Adipocyte (in vitro differentiated cells): ENCODE measurements at regions not wholly inside any gene's neighbourhood (a gene's known extent, or its start where the extent isn't known, plus 50 kb on each side); places are given as distances from the start of the nearest gene placed in this dataset.

Experiments used
- DNase-seq: peaks from one replicate; pipeline ENCODE4 v3.0.0-alpha.2; 2015; ENCODE audit warnings: low read depth
- H3K27me3 ChIP-seq: replicated peaks from 2 replicates; pipeline ENCODE4 v1.7.0; 2013; ENCODE audit warnings: mild to moderate bottlenecking, low read length, moderate library complexity; ENCODE audit not compliant: control insufficient read depth, insufficient read depth
- H3K36me3 ChIP-seq: 2 replicates; pipeline ENCODE4 v1.7.0; 2013; ENCODE audit warnings: low read length, mild to moderate bottlenecking, moderate library complexity; ENCODE audit not compliant: control insufficient read depth, insufficient read depth, severe bottlenecking
- H3K4me1 ChIP-seq: 2 replicates; pipeline ENCODE4 v1.7.0; 2013; ENCODE audit warnings: mild to moderate bottlenecking, low read length, moderate library complexity; ENCODE audit not compliant: control insufficient read depth, insufficient read depth
- H3K4me3 ChIP-seq: 2 replicates; pipeline ENCODE4 v1.7.0; 2013; ENCODE audit warnings: mild to moderate bottlenecking, low read length, moderate library complexity
- H3K9ac ChIP-seq: 2 replicates; pipeline ENCODE4 v1.7.0; 2013; ENCODE audit warnings: mild to moderate bottlenecking, low read length, moderate library complexity
- H3K9me3 ChIP-seq: 2 replicates; pipeline ENCODE4 v1.7.0; 2013; ENCODE audit warnings: mild to moderate bottlenecking, low read length, moderate library complexity; ENCODE audit not compliant: control insufficient read depth

DNA sequence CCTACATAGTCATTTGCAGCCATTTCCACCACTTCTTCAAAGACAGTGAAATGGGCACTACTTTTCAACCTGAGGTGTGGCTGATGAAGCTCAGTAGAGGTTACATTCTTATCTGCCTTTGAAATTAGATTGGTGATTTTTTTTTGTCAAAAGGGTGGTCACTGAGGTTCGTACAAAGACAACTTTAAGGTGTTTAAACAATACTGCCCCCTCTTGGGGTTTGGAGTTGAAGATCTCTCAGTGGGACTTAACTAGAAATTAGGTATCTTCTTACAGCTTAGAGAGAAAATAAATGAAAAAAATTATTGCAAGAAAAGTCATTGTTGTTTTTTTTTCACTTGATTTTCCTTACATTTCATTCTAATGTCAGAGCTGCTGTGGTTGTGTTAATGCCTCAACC, 713.2 kb downstream of the CDH11 start:
- Histone ChIP-seq H3K4me1 (peaks cover 69% of the 10 kb centered on the region), H3K9me3 (no peaks in the 10 kb centered on the region), H3K4me3 (no peak overlapping the region)

DNA sequence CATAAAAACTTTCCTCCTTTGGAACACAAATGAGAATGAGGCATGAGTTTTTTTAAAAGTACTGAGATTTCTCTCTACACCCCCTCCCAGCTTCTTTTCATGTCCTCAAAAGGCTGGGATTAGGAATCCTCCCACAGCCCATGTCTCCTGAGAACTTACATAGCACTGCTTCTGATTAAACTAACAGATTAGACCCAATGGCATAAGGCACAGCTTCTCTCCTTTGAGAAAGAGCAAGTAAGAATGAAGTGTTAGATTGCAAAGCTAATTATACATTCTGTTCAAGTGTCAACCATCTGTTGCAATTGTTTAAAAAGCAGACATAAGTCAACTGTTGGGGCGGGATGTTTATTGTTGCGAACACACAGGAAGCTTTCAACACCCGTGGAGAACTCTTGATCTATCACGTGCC, 715.1 kb downstream of the CDH11 start:
- no peak for DNase-seq
- H3K27me3 ChIP-seq, result no peaks in the 10 kb centered on the region
- H3K9ac ChIP-seq, result no peak overlapping the region
- peaks cover 54% of the 10 kb centered on the region for H3K4me1 ChIP-seq
- H3K9me3 ChIP-seq, result no peaks in the 10 kb centered on the region
- H3K36me3 ChIP-seq, result no peaks in the 10 kb centered on the region
- H3K4me3 ChIP-seq, result no peak overlapping the region

More for the DNA sequence above, 713.2 kb downstream of the CDH11 start:
- Histone ChIP-seq H3K27me3 (no peaks in the 10 kb centered on the region), H3K36me3 (no peaks in the 10 kb centered on the region), H3K9ac (peak overlapping the region; percentile 59)
- DNase-seq, result no peak

DNA sequence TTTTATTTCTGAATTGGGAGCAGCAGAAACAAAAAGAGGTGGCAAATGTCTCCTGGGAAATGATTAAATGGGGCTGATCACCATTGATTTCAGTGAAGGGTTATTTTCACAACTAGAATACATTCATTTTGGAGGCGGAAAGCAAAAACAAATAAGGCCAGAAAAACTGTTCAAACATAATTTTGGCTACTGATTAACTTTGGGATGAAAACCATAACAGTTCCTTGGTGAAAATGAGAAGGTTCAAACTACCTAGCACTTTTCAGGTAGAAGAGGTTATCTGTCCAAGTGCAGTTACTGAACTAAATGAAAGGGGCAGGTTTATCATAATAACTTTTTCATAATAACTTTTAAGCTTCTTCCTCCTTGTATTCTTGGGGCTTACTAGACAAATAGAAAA, 718.5 kb downstream of the CDH11 start:
- H3K9me3 ChIP-seq, result no peaks in the 10 kb centered on the region
- no peak overlapping the region for H3K4me3 ChIP-seq
- no peaks in the 10 kb centered on the region for H3K36me3 ChIP-seq
- H3K27me3 ChIP-seq, result no peaks in the 10 kb centered on the region
- DNase-seq, result no peak
- peaks cover 34% of the 10 kb centered on the region for H3K4me1 ChIP-seq
- H3K9ac ChIP-seq, result no peak overlapping the region

DNA sequence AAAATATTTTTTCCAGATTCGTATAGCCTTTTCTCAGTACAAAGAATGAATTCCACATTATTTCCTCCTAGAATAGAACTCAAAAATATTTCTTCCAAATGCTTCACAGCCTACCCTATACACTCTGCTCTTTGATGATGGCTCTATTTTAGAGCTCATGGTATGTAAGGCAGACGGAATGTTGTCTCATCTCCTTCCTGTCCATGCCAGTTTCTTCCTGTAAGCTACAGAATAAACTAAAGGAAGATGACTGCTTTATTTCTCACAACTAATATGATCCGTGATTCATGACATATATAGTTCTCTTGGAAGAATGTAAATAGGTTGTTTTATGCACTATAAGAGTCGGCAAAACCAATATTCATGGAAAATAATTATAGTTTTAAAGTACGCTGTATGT, 723.1 kb downstream of the CDH11 start:
- Histone ChIP-seq H3K4me1 (peaks cover 23% of the 10 kb centered on the region), H3K36me3 (no peaks in the 10 kb centered on the region), H3K9ac (no peak overlapping the region), H3K4me3 (no peak overlapping the region), H3K27me3 (no peaks in the 10 kb centered on the region), H3K9me3 (no peaks in the 10 kb centered on the region)
- DNase-seq, result no peak

DNA sequence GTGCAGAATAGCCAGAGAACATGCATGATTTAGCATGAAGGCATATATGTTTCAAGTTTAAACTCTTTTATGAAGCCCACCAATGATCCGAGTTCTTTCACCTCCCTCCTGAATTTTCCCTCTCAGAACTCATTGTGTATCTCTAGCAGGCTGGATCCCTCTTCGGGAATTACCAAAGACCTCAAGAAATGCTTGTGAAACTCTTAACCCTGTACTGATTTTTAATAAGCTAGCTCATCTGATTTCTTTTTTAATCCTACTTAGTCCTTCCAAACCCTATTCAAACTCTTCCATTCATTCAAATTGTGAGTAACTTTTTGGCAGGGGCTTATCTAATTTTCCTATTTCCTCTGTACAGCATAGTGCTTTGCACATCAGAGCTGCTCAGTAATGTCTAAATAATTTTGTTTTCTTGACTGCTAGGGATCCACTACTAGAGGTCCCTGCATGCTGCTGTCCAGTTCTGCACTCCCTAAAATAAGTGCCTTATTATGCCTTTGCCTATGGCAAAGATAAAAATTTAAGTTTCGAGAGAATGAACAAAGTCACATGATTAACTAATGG, 723.8 kb downstream of the CDH11 start:
- H3K36me3 ChIP-seq, result no peaks in the 10 kb centered on the region
- no peaks in the 10 kb centered on the region for H3K9me3 ChIP-seq
- peaks cover 23% of the 10 kb centered on the region for H3K4me1 ChIP-seq
- DNase-seq, result no peak
- no peaks in the 10 kb centered on the region for H3K27me3 ChIP-seq
- peak overlapping the region; percentile 44 for H3K4me3 ChIP-seq
- peak overlapping the region; percentile 40 for H3K9ac ChIP-seq

DNA sequence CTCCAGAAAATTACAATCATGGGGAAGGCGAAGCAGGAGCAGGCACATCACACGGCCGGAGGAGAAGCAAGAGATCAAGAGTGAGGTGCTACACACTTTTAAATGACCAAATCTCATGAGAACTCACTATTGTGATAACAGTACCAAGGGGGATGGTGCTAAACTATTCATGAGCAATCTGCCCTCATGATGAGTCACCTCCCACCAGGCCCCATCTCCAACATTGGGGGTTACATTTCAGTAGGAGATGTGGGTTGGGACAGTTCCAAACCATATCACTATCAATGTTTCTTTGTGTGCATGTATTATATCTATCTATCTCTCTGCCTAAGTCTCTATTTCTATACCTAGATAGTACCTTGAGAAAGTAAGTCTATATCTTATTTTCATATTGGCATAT, 724.8 kb downstream of the CDH11 start:
- H3K9me3 ChIP-seq, result no peaks in the 10 kb centered on the region
- no peak overlapping the region for H3K4me3 ChIP-seq
- DNase-seq, result no peak
- H3K4me1 ChIP-seq, result peaks cover 28% of the 10 kb centered on the region
- H3K36me3 ChIP-seq, result no peaks in the 10 kb centered on the region
- H3K27me3 ChIP-seq, result no peaks in the 10 kb centered on the region
- H3K9ac ChIP-seq, result no peak overlapping the region

DNA sequence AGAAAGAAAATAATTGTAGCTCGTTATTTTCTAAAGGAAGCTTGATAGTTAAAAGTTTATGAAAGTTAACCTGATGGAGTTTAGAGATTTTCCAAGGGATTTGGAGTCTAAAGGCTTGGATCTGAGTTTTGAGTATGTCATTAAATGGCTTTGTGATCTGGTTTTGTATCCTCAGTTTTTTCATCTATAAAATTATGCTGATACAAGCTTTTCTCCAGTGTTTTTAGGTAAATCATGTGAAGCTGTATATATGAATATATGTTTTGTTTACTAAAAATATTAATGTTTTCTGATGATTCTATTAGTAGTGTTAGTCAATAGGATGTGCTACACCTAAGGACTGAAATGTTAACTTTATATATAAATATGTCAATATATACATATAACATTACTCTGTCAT, 727.8 kb downstream of the CDH11 start:
- Histone ChIP-seq H3K9me3 (no peaks in the 10 kb centered on the region), H3K4me3 (no peak overlapping the region), H3K27me3 (no peaks in the 10 kb centered on the region), H3K4me1 (peaks cover 51% of the 10 kb centered on the region), H3K36me3 (no peaks in the 10 kb centered on the region), H3K9ac (no peak overlapping the region)
- no peak for DNase-seq

DNA sequence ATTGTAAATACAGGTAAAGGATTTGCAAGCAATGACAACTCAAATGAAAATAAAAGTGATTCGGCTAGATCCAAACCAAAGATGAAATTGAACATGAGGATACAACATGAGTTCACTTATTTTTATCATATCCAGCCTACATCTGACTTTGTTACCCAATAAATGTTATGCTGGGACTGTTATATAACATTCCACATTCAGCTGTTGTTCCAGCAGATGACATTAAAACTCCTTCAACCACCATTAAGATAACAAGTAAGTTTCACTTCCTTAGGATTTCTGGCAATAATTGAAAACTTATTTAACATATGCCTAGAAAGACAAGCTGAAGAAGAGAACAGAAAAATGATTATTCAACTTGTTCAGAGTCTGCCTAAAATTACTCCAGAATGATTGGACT, 729.4 kb downstream of the CDH11 start:
- DNase-seq, result no peak
- Histone ChIP-seq H3K27me3 (no peaks in the 10 kb centered on the region), H3K9ac (no peak overlapping the region), H3K4me3 (no peak overlapping the region), H3K9me3 (no peaks in the 10 kb centered on the region), H3K4me1 (peaks cover 35% of the 10 kb centered on the region), H3K36me3 (no peaks in the 10 kb centered on the region)

DNA sequence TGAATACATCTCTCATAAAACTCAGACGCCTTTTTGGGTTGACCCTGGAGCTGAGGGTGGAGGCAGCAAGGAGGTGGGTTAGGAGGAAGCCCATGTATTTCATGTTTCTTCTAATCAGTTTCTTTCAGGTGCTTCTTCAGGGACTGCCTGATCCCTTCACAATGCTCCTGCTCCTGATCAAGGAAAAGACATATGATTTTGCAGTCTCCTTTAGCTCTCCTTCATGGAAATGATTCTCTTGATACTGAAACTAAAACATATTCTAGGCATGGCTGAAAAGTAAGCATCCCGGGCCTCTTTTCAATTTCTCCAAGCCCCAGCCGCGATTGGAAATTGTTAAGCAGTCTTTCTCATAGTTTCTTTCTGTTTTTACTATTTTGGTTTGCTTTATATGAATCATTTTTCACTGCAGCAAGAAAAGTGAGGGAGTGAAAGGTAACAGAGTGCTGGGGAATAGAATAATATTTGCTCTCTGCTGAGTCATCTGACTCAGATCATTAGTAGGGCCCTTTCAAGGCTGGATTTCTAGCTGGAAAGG, 730.7 kb downstream of the CDH11 start:
- H3K9me3 ChIP-seq, result no peaks in the 10 kb centered on the region
- DNase-seq, result peak; percentile 53
- H3K27me3 ChIP-seq, result no peaks in the 10 kb centered on the region
- no peaks in the 10 kb centered on the region for H3K36me3 ChIP-seq
- H3K4me1 ChIP-seq, result peaks cover 28% of the 10 kb centered on the region
- H3K4me3 ChIP-seq, result peak overlapping the region; percentile 70
- peak overlapping the region; percentile 90 for H3K9ac ChIP-seq

DNA sequence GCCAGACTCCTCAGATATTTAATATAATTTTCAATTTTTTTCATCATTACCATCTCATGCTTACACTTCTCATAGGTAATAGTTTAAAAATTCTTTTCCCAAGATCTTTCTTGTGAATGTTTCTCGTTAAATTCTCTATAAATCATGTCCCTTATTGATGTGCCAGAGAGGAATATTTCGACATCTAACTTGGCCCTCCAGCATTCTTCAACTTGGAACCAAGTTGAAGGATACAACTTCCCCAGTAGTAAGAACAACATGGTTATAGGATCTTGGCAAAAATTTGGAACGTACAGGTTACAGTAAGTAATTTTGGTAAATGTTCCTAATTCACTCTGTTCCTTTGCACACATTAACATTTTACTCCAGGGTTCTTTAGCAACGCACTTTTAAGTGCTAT, 731.8 kb downstream of the CDH11 start:
- DNase-seq, result no peak
- Histone ChIP-seq H3K9me3 (no peaks in the 10 kb centered on the region), H3K36me3 (no peaks in the 10 kb centered on the region), H3K27me3 (no peaks in the 10 kb centered on the region), H3K4me3 (peak overlapping the region; percentile 70), H3K4me1 (peaks cover 28% of the 10 kb centered on the region), H3K9ac (peak overlapping the region; percentile 90)

DNA sequence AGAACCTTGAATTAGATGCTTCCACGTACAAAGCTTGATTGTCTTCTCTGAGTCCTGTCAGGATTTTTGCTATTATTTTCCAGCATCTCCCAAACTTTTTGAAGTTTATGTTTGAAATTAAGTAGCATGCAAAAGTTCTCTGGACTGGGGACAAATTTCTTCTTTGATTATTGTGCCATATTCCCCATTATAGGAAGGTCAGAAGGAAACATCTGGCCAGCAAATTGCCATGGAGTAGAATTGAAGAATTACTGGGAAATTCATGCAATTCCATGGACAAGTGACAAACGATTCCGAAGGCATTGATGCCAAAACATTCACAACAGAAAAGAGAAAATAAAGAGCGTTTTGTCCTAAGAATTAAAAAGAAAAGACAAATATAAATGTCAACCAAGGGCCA, 737.2 kb downstream of the CDH11 start:
- H3K4me3 ChIP-seq, result no peak overlapping the region
- no peak for DNase-seq
- H3K9me3 ChIP-seq, result peaks cover 12% of the 10 kb centered on the region
- no peaks in the 10 kb centered on the region for H3K36me3 ChIP-seq
- H3K27me3 ChIP-seq, result no peaks in the 10 kb centered on the region
- H3K9ac ChIP-seq, result no peak overlapping the region
- peaks cover 8% of the 10 kb centered on the region for H3K4me1 ChIP-seq

DNA sequence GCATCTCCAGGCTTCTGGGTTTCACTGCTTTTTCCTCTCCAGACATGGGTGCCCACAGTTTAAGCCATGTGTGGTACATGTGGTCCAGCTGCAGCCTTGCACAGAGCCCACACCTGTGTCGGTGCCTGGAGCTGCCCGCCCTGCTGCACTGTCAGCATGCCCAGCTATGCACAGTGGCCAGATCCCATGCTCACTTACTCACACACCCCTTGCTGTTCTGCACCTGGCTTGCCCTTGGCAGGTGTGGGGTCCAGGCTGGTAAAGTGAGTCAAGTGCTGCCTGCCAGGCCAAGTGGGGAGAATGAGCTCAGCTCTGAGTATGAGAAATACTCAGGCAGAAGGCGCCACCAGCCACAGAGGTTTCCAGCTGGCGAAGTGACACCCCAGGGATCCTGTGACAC, 739.9 kb downstream of the CDH11 start:
- DNase-seq, result no peak
- Histone ChIP-seq H3K9ac (no peak overlapping the region), H3K4me1 (peaks cover 5% of the 10 kb centered on the region), H3K4me3 (no peak overlapping the region), H3K36me3 (no peaks in the 10 kb centered on the region), H3K9me3 (peaks cover 12% of the 10 kb centered on the region), H3K27me3 (no peaks in the 10 kb centered on the region)
